Fibroblast of peridontal ligament (primary cell): ENCODE measurements at regions not wholly inside any gene's neighbourhood (a gene's known extent, or its start where the extent isn't known, plus 50 kb on each side); places are given as distances from the start of the nearest gene placed in this dataset.
A peak's percentile ranks its signal among the peaks of the same experiment; 100 is the strongest.

Source experiments
- DNase-seq: peaks from one replicate; pipeline ENCODE4 v3.0.0-alpha.2; 2010; ENCODE audit errors: extremely low read depth

- DNase-seq = no peak
These were observed 428.0 kb downstream of the PLPP3 start for GRCh38 chr1:56151402-56151801.

GRCh38 chr1:56150441-56151215 is 428.7 kb downstream of the PLPP3 start:
- peak; percentile 87 for DNase-seq

- DNase-seq = no peak
These were observed 429.6 kb downstream of the PLPP3 start for GRCh38 chr1:56149761-56150160.

GRCh38 chr1:56148326-56149193 is 430.8 kb downstream of the PLPP3 start:
- no peak for DNase-seq

GRCh38 chr1:56147459-56147858 is 431.9 kb downstream of the PLPP3 start:
- DNase-seq = no peak

- no peak for DNase-seq
These were observed 432.3 kb downstream of the PLPP3 start for GRCh38 chr1:56147034-56147433.

GRCh38 chr1:56146449-56146848 is 432.9 kb downstream of the PLPP3 start:
- peak; percentile 94 for DNase-seq

GRCh38 chr1:56145581-56145980 is 433.8 kb downstream of the PLPP3 start:
- no peak for DNase-seq

GRCh38 chr1:56142301-56142700 is 437.1 kb downstream of the PLPP3 start:
- no peak for DNase-seq

GRCh38 chr1:56139836-56140235 is 439.5 kb downstream of the PLPP3 start:
- no peak for DNase-seq

GRCh38 chr1:56137521-56138505 is 441.6 kb downstream of the PLPP3 start:
- no peak for DNase-seq

GRCh38 chr1:56137090-56137489 is 442.3 kb downstream of the PLPP3 start:
- DNase-seq = no peak

- no peak for DNase-seq
These were observed 443.6 kb downstream of the PLPP3 start for GRCh38 chr1:56135864-56136147.

- DNase-seq = no peak
These were observed 444.1 kb downstream of the PLPP3 start for GRCh38 chr1:56135069-56135863.

- DNase-seq = no peak
These were observed 445.6 kb downstream of the PLPP3 start for GRCh38 chr1:56133522-56134472.

- DNase-seq = no peak
These were observed 446.8 kb downstream of the PLPP3 start for GRCh38 chr1:56132520-56132919.

GRCh38 chr1:56129837-56130236 is 449.5 kb downstream of the PLPP3 start:
- no peak for DNase-seq

GRCh38 chr1:56125316-56125715 is 454.0 kb downstream of the PLPP3 start:
- DNase-seq = no peak

GRCh38 chr1:56123826-56124225 is 455.5 kb downstream of the PLPP3 start:
- DNase-seq = no peak

GRCh38 chr1:56123421-56123820 is 455.9 kb downstream of the PLPP3 start:
- DNase-seq = peak; percentile 58
